ENCODE measurements at regions not wholly inside any gene's neighbourhood (a gene's known extent, or its start where the extent isn't known, plus 50 kb on each side); places are given as distances from the start of the nearest gene placed in this dataset.
A peak's percentile ranks its signal among the peaks of the same experiment; 100 is the strongest.
"Not testable (repeated sequence)": the region's sequence is repeated elsewhere in the genome, so short reads cannot be mapped to it uniquely, and the experiment has no call there.

GRCh38 chr4:72753414-72753813 lies 184.4 kb upstream of the ADAMTS3 start:
- H3K9me3 Mint-ChIP-seq, result peaks cover 26% of the 10 kb centered on the region
- ATAC-seq, DNase-seq: not testable (repeated sequence)

DNA sequence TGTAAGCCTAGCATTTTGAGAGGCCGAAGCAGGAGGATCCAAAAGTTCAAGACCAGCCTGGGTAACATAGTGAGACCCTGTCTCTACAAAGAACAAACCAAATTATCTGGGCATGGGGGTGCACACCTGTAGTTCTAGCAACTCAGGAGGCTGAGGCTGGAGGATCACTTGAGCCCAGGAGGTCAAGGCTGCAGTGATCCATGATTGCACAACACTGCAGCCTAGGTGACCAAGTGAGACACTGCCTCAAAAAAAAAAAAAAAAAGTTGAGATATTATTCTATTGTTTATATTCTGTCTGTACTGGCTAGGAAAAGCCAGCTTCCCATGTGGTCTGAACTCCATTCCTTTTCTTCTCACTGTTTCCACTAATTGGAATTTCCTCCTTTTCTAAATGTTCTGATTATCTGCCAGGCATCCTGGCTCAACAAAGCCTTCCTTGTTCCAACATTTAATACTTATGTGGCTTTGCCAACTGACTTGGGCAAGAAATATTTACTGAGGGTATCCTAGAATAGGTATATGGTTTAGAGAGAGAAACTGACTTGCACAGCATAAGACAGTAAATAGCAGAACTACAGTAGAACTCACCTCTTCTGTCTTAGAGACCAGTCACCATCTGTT lies 175.2 kb upstream of the ADAMTS3 start:
- H3K4me1 Mint-ChIP-seq (ENCODE audit: low read depth), result no peaks in the 10 kb centered on the region
- no peak for DNase-seq
- no peaks in the 10 kb centered on the region for H3K36me3 Mint-ChIP-seq (ENCODE audit: insufficient read depth)
- ATAC-seq, result no peak
- H3K9me3 Mint-ChIP-seq, result no peaks in the 10 kb centered on the region
- no peak overlapping the region for H3K4me3 Mint-ChIP-seq
- H3K27me3 Mint-ChIP-seq (ENCODE audit: low read depth), result no peaks in the 10 kb centered on the region

More at GRCh38 chr4:72753414-72753813, 184.4 kb upstream of the ADAMTS3 start:
- H3K4me3 Mint-ChIP-seq; H3K4me1 Mint-ChIP-seq (ENCODE audit: low read depth); H3K36me3 Mint-ChIP-seq (ENCODE audit: insufficient read depth); H3K27me3 Mint-ChIP-seq (ENCODE audit: low read depth): not testable (repeated sequence)

DNA sequence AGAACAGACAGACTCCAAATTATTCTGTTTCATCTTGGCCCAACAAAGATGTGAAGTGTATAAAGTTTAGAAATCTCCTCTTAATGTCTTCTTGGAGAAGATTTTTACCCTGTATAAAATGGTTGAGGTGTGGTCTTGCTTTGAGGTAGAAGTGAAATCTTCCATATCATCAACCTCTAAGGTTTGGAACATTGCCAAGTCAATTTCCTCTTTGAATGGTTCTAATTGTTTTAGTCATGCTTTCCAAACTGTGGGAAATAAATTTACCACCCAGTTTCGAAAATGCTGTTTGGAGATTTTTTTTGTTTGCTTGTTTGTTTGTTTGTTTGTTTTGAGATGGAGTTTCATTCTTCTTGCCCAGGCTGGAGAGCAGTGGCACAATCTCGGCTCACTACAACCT lies 174.1 kb upstream of the ADAMTS3 start:
- H3K9me3 Mint-ChIP-seq, result no peaks in the 10 kb centered on the region
- no peaks in the 10 kb centered on the region for H3K4me1 Mint-ChIP-seq (ENCODE audit: low read depth)
- no peaks in the 10 kb centered on the region for H3K36me3 Mint-ChIP-seq (ENCODE audit: insufficient read depth)
- no peak for ATAC-seq
- no peak overlapping the region for H3K4me3 Mint-ChIP-seq
- H3K27me3 Mint-ChIP-seq (ENCODE audit: low read depth), result no peaks in the 10 kb centered on the region
- no peak for DNase-seq

GRCh38 chr4:72715299-72715698 lies 146.3 kb upstream of the ADAMTS3 start:
- ATAC-seq (no peak), DNase-seq (no peak)
- Mint-ChIP-seq H3K4me3 (no peak overlapping the region), H3K9me3 (no peaks in the 10 kb centered on the region), H3K4me1 (ENCODE audit: low read depth) (no peaks in the 10 kb centered on the region), H3K27me3 (ENCODE audit: low read depth) (no peaks in the 10 kb centered on the region), H3K36me3 (ENCODE audit: insufficient read depth) (no peaks in the 10 kb centered on the region)

DNA sequence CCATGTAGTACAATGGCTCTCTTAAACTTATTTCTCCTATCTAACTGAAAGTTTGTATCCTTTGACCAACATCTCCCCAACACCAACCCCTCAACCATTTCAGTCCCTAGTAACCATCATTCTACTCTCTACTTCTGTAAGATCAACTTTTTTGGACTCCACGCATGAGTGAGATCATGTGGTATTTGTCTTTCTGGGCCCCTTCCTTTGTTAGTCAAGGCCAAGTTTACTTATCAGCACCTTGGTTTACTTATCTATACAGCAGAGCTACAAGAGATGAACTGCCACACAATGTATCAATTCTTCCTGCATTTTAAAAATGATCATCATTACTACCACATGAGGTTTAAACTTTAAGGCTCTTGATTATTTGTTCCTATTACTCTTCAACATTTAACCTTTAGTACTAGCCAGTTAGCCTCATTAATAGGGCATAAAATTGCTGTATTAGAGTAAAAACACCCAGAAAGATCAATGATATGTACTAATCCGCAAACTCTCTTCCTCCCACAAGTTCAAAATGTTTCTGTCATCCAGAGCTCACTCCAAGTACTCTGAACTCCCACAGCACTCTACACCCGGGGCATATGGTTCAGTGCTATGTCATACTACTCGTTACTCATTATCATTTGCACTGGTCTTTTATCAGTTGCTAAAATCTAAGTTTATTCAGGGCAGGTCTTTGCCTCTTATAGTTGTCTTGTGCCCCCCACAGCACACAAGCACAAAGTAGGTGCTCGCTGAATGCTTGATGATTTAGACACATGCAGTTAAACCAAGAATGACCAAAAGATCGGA lies 145.7 kb upstream of the ADAMTS3 start:
- no peaks in the 10 kb centered on the region for H3K4me1 Mint-ChIP-seq (ENCODE audit: low read depth)
- no peaks in the 10 kb centered on the region for H3K9me3 Mint-ChIP-seq
- H3K27me3 Mint-ChIP-seq (ENCODE audit: low read depth), result no peaks in the 10 kb centered on the region
- ATAC-seq, result no peak
- no peaks in the 10 kb centered on the region for H3K36me3 Mint-ChIP-seq (ENCODE audit: insufficient read depth)
- no peak overlapping the region for H3K4me3 Mint-ChIP-seq
- no peak for DNase-seq

DNA sequence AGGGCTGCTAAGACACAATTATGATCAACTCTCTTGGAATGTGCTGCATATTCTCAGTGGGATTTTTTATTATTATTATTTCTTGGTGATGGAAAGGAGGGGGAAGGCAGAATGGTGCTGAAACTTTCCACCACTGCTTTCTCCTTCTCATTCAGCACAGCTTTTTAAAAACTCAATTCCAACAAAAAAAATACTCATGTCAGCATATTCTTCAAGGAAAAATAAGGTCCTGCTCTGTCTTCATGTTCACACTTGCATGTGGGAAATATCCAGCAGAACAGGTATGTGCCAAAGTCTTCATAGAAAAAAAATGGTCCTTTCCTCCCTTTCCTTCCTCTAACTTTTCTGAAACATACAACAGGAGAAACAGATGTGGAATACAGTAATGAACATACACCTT lies 144.0 kb upstream of the ADAMTS3 start:
- DNase-seq, result no peak
- Mint-ChIP-seq H3K4me1 (ENCODE audit: low read depth) (no peaks in the 10 kb centered on the region), H3K9me3 (no peaks in the 10 kb centered on the region), H3K36me3 (ENCODE audit: insufficient read depth) (no peaks in the 10 kb centered on the region), H3K4me3 (no peak overlapping the region), H3K27me3 (ENCODE audit: low read depth) (no peaks in the 10 kb centered on the region)
- ATAC-seq, result no peak

GRCh38 chr4:72709475-72709874 lies 140.5 kb upstream of the ADAMTS3 start:
- no peaks in the 10 kb centered on the region for H3K27me3 Mint-ChIP-seq (ENCODE audit: low read depth)
- H3K9me3 Mint-ChIP-seq, result no peaks in the 10 kb centered on the region
- H3K4me3 Mint-ChIP-seq, result no peak overlapping the region
- no peaks in the 10 kb centered on the region for H3K36me3 Mint-ChIP-seq (ENCODE audit: insufficient read depth)
- no peak for DNase-seq
- no peaks in the 10 kb centered on the region for H3K4me1 Mint-ChIP-seq (ENCODE audit: low read depth)
- no peak for ATAC-seq

DNA sequence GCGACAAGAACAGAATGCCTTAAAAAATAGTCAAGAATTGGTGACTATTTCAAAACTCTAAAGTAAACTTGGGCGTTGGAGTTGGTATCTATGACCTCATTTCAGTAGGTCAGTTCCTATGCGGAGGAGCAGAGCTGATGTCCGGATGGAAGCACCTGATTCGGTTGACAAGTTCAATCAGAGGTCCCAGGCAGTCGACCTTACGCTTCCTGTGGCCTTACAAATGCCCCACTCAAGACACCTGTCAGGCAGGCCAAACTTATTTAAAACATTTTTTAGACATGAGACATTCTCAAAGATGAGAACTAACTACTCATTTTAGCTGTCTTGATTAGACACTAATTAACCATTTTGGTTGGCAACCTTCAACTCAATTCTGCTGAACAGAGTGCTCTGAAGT lies 137.7 kb upstream of the ADAMTS3 start:
- Mint-ChIP-seq H3K9me3 (no peaks in the 10 kb centered on the region), H3K4me1 (ENCODE audit: low read depth) (no peaks in the 10 kb centered on the region), H3K4me3 (no peak overlapping the region), H3K36me3 (ENCODE audit: insufficient read depth) (no peaks in the 10 kb centered on the region), H3K27me3 (ENCODE audit: low read depth) (no peaks in the 10 kb centered on the region)
- DNase-seq (no peak), ATAC-seq (no peak)

DNA sequence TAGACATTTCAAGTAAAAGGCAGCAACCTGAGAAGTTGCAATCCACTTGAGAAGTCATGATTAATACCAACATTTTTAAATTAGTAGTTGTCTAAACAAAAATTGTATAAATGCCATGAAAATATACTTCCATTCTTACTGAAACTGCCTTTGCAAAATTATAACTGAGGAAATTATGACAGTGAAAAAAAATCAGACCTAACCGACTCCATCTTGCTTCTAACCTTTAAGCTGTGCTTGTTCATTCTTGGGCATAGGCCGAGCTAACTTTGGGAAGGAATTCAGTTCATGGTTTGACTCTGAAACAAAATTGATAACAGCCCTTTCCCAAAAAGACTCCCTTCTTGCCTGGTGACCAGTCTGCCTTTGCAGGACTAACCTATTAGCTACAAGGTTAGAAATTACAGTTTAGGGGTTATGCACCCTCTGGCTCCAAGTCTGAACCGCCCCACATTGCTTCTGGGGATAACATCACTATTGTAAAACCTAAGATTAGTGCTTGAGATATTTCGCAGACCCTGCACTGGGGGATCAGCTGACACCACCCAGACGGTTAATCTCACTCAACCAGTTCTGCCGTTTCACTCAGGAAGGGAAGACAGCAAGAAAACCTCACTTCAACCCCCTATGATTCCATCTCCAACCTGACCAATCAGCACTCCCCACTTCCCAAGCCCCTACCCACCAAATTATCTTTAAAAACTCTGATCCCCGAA lies 136.1 kb upstream of the ADAMTS3 start:
- DNase-seq; H3K27me3 Mint-ChIP-seq (ENCODE audit: low read depth); ATAC-seq: not testable (repeated sequence)

DNA sequence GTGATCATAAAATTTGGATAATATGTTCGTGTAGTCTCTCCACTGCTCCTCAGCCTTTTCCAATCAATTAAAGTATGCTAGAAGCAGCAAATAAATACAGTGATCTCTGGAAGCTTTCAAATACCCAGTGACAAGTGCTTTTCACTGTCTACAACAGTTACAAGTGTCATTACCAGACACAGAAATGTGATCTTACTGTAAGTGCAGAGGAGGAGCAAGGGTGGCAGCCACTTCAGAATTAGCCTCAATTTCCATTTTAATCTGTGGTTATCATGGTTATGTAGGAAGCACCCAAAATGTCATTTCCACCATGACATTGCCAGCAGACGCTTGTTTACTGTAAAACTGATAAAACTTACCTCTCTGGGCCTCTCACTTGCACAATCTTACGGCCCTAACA lies 133.9 kb upstream of the ADAMTS3 start:
- Mint-ChIP-seq H3K4me3 (no peak overlapping the region), H3K9me3 (no peaks in the 10 kb centered on the region), H3K4me1 (ENCODE audit: low read depth) (no peaks in the 10 kb centered on the region), H3K36me3 (ENCODE audit: insufficient read depth) (no peaks in the 10 kb centered on the region), H3K27me3 (ENCODE audit: low read depth) (no peaks in the 10 kb centered on the region)
- DNase-seq (no peak), ATAC-seq (no peak)

More for the DNA sequence above, 136.1 kb upstream of the ADAMTS3 start:
- H3K4me1 Mint-ChIP-seq (ENCODE audit: low read depth); H3K9me3 Mint-ChIP-seq; H3K36me3 Mint-ChIP-seq (ENCODE audit: insufficient read depth); H3K4me3 Mint-ChIP-seq: not testable (repeated sequence)

DNA sequence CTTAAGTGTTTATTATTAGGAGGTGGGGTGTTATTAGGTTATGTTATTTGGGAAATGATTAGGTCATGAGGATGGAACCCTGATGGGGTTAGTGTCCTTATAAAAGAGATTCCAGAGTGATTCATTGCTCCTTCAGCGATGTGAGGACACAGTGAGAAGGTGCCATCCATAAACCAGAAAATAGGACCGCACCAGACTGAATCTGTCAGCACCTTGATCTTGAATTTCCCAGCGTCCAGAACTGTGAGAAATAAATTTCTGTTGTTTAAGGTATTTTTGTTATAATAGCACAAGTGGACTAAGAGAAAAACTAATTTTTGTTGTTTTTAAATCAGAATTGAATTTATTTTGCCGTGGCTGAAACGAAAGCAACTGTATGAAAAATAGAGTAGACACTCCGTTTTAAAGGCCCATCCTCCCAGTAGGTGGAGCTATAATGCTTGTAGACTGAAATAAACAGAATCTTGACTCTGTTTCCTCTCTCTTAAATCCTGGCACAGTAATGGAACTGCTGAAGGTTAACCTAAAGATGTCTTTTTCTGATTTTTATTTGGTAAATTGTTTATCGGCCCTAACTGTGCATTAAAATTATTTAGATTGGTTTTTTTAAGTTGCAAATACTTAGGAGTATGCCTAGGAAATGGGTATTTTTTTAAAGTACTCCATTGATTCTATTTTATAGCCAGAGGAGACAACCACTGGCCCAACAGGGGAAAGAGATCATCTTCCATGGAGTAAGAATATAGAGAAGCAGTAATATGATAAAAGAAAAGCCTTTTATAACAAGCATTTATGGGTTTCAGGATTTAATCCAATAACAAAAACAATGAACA lies 133.2 kb upstream of the ADAMTS3 start:
- H3K9me3 Mint-ChIP-seq, result no peaks in the 10 kb centered on the region
- H3K36me3 Mint-ChIP-seq (ENCODE audit: insufficient read depth), result no peaks in the 10 kb centered on the region
- no peaks in the 10 kb centered on the region for H3K27me3 Mint-ChIP-seq (ENCODE audit: low read depth)
- DNase-seq (no peak), ATAC-seq (no peak)
- no peaks in the 10 kb centered on the region for H3K4me1 Mint-ChIP-seq (ENCODE audit: low read depth)
- peak overlapping the region; percentile 74 for H3K4me3 Mint-ChIP-seq

- no peak for ATAC-seq
Observed at GRCh38 chr4:72690771-72691170, 121.8 kb upstream of the ADAMTS3 start.

DNA sequence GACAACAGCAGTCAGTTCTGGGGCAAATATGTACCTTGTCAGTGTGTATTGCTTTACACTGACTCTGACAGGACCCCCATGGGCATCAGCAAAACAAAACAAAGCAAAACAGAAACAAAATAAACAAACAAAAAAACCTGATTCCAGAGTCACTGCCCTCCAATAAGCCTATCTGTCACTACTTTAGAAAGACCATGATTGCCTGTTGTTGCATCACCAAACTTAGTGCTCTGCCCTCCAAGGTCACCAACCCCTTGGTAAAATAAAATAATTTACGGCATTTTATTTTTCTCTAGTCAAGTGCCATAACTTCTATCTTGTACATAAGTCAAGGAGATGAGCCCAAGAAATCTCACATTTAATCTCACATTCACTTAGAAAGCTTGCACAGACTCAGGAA lies 120.9 kb upstream of the ADAMTS3 start:
- Mint-ChIP-seq H3K4me1 (ENCODE audit: low read depth) (no peaks in the 10 kb centered on the region), H3K9me3 (no peaks in the 10 kb centered on the region), H3K36me3 (ENCODE audit: insufficient read depth) (no peaks in the 10 kb centered on the region), H3K4me3 (no peak overlapping the region), H3K27me3 (ENCODE audit: low read depth) (no peaks in the 10 kb centered on the region)
- DNase-seq (no peak), ATAC-seq (no peak)

More at GRCh38 chr4:72690771-72691170, 121.8 kb upstream of the ADAMTS3 start:
- no peaks in the 10 kb centered on the region for H3K4me1 Mint-ChIP-seq (ENCODE audit: low read depth)
- H3K9me3 Mint-ChIP-seq, result no peaks in the 10 kb centered on the region
- no peak for DNase-seq
- no peak overlapping the region for H3K4me3 Mint-ChIP-seq
- H3K27me3 Mint-ChIP-seq (ENCODE audit: low read depth), result no peaks in the 10 kb centered on the region
- no peaks in the 10 kb centered on the region for H3K36me3 Mint-ChIP-seq (ENCODE audit: insufficient read depth)

DNA sequence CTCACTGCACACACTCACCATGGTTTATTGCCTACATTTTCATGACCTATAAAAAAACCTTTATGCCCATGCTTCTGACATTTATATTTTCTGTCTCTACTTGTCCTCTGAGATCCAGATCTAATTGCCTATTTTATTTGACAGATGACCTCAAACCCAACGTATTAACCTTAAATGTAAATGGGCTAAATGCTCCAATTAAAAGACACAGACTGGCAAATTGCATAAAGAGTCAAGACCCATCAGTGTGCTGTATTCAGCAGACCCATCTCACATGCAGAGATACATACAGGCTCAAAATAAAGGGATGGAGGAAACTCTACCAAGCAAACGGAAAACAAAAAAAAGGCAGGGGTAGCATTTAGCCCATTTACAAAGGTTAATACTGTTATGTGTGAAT lies 117.4 kb upstream of the ADAMTS3 start:
- ATAC-seq; H3K27me3 Mint-ChIP-seq (ENCODE audit: low read depth); H3K36me3 Mint-ChIP-seq (ENCODE audit: insufficient read depth); H3K4me3 Mint-ChIP-seq; DNase-seq; H3K9me3 Mint-ChIP-seq; H3K4me1 Mint-ChIP-seq (ENCODE audit: low read depth): not testable (repeated sequence)

Data from activated T-cell treated with anti-CD3 and anti-CD28 coated beads, Interleukin-2, amount 50 U/mL, for 4 hours (primary cell).